ENCODE measurements at regions not wholly inside any gene's neighbourhood (a gene's known extent, or its start where the extent isn't known, plus 50 kb on each side); places are given as distances from the start of the nearest gene placed in this dataset.

DNA sequence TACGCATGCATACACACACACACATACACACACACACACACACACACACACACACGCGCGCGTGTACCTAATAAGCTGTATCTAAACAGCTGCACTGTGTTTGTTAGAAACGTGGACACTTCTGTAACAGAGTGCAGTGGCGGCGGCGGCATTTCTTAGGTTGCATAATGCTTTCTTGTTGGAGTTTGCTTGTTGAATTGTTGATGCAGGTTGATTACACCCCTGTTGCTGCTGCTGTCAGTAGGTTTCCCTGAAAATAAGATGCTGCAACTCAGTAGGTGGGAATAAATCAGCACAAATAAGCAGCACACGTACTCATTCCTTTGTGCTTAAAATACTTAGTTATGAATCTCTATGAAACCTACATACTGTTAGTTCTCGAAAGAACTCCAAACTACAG lies 479.2 kb downstream of the LIG4 start (continued):
- TF ChIP-seq, protein P1, sequence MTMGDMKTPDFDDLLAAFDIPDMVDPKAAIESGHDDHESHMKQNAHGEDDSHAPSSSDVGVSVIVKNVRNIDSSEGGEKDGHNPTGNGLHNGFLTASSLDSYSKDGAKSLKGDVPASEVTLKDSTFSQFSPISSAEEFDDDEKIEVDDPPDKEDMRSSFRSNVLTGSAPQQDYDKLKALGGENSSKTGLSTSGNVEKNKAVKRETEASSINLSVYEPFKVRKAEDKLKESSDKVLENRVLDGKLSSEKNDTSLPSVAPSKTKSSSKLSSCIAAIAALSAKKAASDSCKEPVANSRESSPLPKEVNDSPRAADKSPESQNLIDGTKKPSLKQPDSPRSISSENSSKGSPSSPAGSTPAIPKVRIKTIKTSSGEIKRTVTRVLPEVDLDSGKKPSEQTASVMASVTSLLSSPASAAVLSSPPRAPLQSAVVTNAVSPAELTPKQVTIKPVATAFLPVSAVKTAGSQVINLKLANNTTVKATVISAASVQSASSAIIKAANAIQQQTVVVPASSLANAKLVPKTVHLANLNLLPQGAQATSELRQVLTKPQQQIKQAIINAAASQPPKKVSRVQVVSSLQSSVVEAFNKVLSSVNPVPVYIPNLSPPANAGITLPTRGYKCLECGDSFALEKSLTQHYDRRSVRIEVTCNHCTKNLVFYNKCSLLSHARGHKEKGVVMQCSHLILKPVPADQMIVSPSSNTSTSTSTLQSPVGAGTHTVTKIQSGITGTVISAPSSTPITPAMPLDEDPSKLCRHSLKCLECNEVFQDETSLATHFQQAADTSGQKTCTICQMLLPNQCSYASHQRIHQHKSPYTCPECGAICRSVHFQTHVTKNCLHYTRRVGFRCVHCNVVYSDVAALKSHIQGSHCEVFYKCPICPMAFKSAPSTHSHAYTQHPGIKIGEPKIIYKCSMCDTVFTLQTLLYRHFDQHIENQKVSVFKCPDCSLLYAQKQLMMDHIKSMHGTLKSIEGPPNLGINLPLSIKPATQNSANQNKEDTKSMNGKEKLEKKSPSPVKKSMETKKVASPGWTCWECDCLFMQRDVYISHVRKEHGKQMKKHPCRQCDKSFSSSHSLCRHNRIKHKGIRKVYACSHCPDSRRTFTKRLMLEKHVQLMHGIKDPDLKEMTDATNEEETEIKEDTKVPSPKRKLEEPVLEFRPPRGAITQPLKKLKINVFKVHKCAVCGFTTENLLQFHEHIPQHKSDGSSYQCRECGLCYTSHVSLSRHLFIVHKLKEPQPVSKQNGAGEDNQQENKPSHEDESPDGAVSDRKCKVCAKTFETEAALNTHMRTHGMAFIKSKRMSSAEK (CRISPR knock-in tag; IDR thresholded peaks at IDR 0.05; ENCODE audit: borderline replicate concordance) = no peak
- TF ChIP-seq KAT7 (CRISPR knock-in tag; IDR thresholded peaks at IDR 0.05; ENCODE audit: borderline replicate concordance) = no peak

DNA sequence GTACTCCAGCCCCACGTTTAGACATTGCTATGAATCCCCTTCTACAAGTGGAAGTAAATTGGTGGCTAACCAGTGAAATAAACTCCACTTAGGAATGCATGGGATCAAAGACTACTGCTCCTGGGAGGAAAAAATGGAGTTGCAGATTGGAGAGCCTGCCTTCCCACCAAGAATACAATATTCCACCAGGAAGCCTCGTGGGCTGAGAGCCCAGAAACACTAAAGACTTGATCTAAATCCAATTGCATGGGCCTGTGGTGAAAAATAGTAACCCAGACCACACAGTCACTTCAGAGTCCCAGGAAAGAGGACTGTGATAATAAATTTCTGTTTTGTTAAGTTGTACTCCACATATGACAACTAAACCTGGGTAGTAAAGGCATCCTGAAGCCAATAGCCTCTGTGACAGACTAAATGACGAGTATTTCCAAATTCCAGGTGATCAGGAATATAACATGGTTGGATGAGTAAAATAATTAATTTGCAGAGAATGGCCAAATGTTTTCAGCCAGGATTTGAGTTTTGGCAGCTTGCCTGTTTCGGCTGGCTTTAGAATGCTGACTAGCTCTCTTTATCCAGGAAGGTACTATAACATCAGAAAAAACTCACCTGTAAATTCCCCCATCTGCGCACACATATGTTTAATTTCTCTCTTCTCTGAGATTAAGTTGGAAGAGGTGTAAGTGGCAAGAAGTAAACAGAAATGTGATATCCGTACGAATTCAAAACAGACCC lies 480.3 kb downstream of the LIG4 start:
- no peaks in the 10 kb centered on the region for H3K4me1 Mint-ChIP-seq
- TF ChIP-seq, protein P2, sequence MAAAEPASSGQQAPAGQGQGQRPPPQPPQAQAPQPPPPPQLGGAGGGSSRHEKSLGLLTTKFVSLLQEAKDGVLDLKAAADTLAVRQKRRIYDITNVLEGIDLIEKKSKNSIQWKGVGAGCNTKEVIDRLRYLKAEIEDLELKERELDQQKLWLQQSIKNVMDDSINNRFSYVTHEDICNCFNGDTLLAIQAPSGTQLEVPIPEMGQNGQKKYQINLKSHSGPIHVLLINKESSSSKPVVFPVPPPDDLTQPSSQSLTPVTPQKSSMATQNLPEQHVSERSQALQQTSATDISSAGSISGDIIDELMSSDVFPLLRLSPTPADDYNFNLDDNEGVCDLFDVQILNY (CRISPR knock-in tag; IDR thresholded peaks at IDR 0.05) = no peak
- no peak overlapping the region for H3K4me3 Mint-ChIP-seq
- ChIA-PET POLR2A (no interaction called here), CTCF (no interaction called here)
- ATAC-seq (no peak), DNase-seq (ENCODE audit: low spot score) (no peak)
- no peaks in the 10 kb centered on the region for H3K36me3 Mint-ChIP-seq
- H3K27me3 Mint-ChIP-seq (ENCODE audit: low read depth) = no peaks in the 10 kb centered on the region
- H3K27ac Mint-ChIP-seq = no peak overlapping the region
- peaks cover 5% of the 10 kb centered on the region for H3K9me3 Mint-ChIP-seq

DNA sequence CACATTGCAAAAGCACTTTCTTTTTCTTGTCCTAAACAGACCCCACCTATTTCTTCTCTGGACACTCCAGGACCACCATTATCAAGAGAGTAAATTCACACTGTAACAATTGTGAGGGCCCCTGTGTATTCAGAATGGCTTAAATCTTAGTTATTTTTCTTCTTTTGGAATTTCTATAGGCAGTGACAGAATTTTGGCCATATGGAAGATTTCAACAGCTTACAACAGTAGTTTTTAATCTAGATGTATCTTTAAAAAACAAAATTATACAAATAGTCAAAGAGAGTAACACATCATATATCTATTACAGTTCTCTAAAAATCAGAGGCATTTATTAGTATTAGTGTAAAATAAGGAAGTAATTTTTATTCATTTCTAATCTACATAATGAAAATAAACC lies 482.1 kb downstream of the LIG4 start:
- no peak overlapping the region for H3K27ac Mint-ChIP-seq
- no peak for TF ChIP-seq CREB1 (CRISPR knock-in tag; IDR thresholded peaks at IDR 0.05)
- TF ChIP-seq, protein P3, sequence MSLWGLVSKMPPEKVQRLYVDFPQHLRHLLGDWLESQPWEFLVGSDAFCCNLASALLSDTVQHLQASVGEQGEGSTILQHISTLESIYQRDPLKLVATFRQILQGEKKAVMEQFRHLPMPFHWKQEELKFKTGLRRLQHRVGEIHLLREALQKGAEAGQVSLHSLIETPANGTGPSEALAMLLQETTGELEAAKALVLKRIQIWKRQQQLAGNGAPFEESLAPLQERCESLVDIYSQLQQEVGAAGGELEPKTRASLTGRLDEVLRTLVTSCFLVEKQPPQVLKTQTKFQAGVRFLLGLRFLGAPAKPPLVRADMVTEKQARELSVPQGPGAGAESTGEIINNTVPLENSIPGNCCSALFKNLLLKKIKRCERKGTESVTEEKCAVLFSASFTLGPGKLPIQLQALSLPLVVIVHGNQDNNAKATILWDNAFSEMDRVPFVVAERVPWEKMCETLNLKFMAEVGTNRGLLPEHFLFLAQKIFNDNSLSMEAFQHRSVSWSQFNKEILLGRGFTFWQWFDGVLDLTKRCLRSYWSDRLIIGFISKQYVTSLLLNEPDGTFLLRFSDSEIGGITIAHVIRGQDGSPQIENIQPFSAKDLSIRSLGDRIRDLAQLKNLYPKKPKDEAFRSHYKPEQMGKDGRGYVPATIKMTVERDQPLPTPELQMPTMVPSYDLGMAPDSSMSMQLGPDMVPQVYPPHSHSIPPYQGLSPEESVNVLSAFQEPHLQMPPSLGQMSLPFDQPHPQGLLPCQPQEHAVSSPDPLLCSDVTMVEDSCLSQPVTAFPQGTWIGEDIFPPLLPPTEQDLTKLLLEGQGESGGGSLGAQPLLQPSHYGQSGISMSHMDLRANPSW (CRISPR knock-in tag; conservative IDR thresholded peaks at IDR 0.05; ENCODE audit: low read depth) = no peak
- TF ChIP-seq CREM (CRISPR knock-in tag; IDR thresholded peaks at IDR 0.05) = no peak
- TF ChIP-seq JUN (CRISPR knock-in tag; IDR thresholded peaks at IDR 0.05) = no peak
- TF ChIP-seq GABPB1 (CRISPR knock-in tag; IDR thresholded peaks at IDR 0.05) = no peak
- TF ChIP-seq, protein P4, sequence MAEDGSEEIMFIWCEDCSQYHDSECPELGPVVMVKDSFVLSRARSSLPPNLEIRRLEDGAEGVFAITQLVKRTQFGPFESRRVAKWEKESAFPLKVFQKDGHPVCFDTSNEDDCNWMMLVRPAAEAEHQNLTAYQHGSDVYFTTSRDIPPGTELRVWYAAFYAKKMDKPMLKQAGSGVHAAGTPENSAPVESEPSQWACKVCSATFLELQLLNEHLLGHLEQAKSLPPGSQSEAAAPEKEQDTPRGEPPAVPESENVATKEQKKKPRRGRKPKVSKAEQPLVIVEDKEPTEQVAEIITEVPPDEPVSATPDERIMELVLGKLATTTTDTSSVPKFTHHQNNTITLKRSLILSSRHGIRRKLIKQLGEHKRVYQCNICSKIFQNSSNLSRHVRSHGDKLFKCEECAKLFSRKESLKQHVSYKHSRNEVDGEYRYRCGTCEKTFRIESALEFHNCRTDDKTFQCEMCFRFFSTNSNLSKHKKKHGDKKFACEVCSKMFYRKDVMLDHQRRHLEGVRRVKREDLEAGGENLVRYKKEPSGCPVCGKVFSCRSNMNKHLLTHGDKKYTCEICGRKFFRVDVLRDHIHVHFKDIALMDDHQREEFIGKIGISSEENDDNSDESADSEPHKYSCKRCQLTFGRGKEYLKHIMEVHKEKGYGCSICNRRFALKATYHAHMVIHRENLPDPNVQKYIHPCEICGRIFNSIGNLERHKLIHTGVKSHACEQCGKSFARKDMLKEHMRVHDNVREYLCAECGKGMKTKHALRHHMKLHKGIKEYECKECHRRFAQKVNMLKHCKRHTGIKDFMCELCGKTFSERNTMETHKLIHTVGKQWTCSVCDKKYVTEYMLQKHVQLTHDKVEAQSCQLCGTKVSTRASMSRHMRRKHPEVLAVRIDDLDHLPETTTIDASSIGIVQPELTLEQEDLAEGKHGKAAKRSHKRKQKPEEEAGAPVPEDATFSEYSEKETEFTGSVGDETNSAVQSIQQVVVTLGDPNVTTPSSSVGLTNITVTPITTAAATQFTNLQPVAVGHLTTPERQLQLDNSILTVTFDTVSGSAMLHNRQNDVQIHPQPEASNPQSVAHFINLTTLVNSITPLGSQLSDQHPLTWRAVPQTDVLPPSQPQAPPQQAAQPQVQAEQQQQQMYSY (CRISPR knock-in tag; IDR thresholded peaks at IDR 0.05) = no peak
- no peak for TF ChIP-seq HMGA2 (CRISPR knock-in tag; IDR thresholded peaks at IDR 0.05)
- TF ChIP-seq FOXK1 (CRISPR knock-in tag; IDR thresholded peaks at IDR 0.05) = no peak
- TF ChIP-seq ZNF423 (CRISPR knock-in tag; IDR thresholded peaks at IDR 0.05) = no peak
- TF ChIP-seq, protein P5, sequence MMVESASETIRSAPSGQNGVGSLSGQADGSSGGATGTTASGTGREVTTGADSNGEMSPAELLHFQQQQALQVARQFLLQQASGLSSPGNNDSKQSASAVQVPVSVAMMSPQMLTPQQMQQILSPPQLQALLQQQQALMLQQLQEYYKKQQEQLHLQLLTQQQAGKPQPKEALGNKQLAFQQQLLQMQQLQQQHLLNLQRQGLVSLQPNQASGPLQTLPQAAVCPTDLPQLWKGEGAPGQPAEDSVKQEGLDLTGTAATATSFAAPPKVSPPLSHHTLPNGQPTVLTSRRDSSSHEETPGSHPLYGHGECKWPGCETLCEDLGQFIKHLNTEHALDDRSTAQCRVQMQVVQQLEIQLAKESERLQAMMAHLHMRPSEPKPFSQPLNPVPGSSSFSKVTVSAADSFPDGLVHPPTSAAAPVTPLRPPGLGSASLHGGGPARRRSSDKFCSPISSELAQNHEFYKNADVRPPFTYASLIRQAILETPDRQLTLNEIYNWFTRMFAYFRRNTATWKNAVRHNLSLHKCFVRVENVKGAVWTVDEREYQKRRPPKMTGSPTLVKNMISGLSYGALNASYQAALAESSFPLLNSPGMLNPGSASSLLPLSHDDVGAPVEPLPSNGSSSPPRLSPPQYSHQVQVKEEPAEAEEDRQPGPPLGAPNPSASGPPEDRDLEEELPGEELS (CRISPR knock-in tag; IDR thresholded peaks at IDR 0.05) = no peak
- TF ChIP-seq, protein P6, sequence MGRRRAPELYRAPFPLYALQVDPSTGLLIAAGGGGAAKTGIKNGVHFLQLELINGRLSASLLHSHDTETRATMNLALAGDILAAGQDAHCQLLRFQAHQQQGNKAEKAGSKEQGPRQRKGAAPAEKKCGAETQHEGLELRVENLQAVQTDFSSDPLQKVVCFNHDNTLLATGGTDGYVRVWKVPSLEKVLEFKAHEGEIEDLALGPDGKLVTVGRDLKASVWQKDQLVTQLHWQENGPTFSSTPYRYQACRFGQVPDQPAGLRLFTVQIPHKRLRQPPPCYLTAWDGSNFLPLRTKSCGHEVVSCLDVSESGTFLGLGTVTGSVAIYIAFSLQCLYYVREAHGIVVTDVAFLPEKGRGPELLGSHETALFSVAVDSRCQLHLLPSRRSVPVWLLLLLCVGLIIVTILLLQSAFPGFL (CRISPR knock-in tag; IDR thresholded peaks at IDR 0.05; ENCODE audit: borderline replicate concordance) = no peak
- TF ChIP-seq MXD4 (CRISPR knock-in tag; IDR thresholded peaks at IDR 0.05; ENCODE audit: borderline replicate concordance) = no peak
- no peaks in the 10 kb centered on the region for H3K4me1 Mint-ChIP-seq
- no peak overlapping the region for H3K4me3 Mint-ChIP-seq
- POLR2A ChIA-PET = no interaction called here
- no peak for DNase-seq (ENCODE audit: low spot score)
- CTCF ChIA-PET = no interaction called here
- H3K36me3 Mint-ChIP-seq = no peaks in the 10 kb centered on the region
- H3K9me3 Mint-ChIP-seq = peaks cover 5% of the 10 kb centered on the region
- H3K27me3 Mint-ChIP-seq (ENCODE audit: low read depth) = no peaks in the 10 kb centered on the region
- no peak for ATAC-seq
